Activated naive CD8-positive, alpha-beta T cell treated with anti-CD3 and anti-CD28 coated beads, Interleukin-2, amount 50 U/mL, for 24 hours (primary cell): ENCODE measurements at regions not wholly inside any gene's neighbourhood (a gene's known extent, or its start where the extent isn't known, plus 50 kb on each side); places are given as distances from the start of the nearest gene placed in this dataset.
"Not testable (repeated sequence)": the region's sequence is repeated elsewhere in the genome, so short reads cannot be mapped to it uniquely, and the experiment has no call there.

Source experiments
- ATAC-seq: fragments of 150-1000 bp; cut with Tn5 transposase; one replicate; pipeline ENCODE4 v1.10.0; 2021
- DNase-seq: peaks from one replicate; pipeline ENCODE4 v3.0.0; 2021
- H3K27ac Mint-ChIP-seq: one replicate; pipeline ENCODE4 v1.8.0; 2021; ENCODE audit warnings: mild to moderate bottlenecking, mixed read lengths
- H3K27me3 Mint-ChIP-seq: one replicate; pipeline ENCODE4 v1.8.0; 2021; ENCODE audit warnings: mixed read lengths
- H3K36me3 Mint-ChIP-seq: one replicate; pipeline ENCODE4 v1.8.0; 2021; ENCODE audit warnings: low read depth, mixed read lengths
- H3K4me1 Mint-ChIP-seq: one replicate; pipeline ENCODE4 v1.8.0; 2021; ENCODE audit warnings: mixed read lengths
- H3K4me3 Mint-ChIP-seq: one replicate; pipeline ENCODE4 v1.8.0; 2021; ENCODE audit warnings: mild to moderate bottlenecking, moderate library complexity, mixed read lengths
- H3K9me3 Mint-ChIP-seq: one replicate; pipeline ENCODE4 v1.8.0; 2021; ENCODE audit warnings: mixed read lengths

DNA sequence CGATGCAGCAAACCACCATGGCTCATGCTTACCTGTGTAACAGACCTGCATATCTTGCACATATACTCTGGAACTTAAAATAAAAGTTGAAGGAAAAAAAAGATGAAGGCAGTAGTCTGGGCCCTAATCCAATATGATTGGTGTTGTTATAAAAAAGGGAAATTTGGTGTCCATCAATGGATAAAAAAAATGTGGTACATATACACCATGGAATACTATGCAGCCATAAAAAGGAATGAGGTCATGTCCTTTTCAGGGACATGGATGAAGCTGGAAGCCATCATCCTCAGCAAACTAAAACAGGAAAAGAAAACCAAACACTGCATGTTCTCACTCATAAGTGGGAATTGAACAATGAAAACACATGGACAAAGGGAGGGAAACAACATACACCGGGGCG, 74.1 kb upstream of the GPR101 start:
- DNase-seq, H3K27me3 Mint-ChIP-seq, H3K9me3 Mint-ChIP-seq, H3K27ac Mint-ChIP-seq, H3K36me3 Mint-ChIP-seq, ATAC-seq, H3K4me1 Mint-ChIP-seq, H3K4me3 Mint-ChIP-seq: not testable (repeated sequence)

DNA sequence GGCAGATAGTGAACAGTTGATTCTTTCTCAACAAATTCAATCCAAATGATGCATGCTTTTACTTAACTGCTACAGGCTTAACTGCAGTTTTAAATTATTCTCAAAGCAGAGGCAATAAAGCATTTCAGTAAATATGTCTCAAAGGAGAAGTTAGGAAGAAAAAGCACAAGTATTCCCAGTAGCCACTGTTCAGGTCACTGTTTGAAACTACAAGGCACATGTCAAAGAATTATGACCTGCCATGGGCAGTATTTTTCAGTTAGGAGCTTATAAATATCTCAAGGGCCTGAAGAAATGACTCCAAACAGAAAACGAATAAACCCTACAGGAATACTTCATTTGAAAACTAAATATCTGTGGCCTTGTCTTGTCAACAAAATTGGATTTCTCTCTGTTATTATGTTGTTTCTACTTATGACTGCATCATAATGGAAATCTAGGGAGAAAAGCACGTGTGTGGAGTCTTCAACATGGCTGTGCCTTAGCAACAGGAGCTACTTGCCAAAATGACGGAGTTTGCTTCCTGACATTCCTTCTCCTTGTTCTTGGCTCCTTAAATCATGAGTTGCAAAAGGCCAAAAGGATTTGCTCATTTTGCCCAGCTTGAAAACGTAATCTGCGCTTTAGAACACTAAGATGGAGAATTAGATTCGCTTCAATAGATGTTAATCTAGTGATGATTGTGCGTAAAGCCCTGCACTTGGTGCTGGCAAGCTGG, 67.6 kb upstream of the GPR101 start:
- Mint-ChIP-seq H3K4me3 (no peak overlapping the region), H3K27ac (no peak overlapping the region), H3K4me1 (no peaks in the 10 kb centered on the region), H3K36me3 (no peaks in the 10 kb centered on the region), H3K27me3 (peaks cover 4% of the 10 kb centered on the region), H3K9me3 (no peaks in the 10 kb centered on the region)
- DNase-seq (no peak), ATAC-seq (no peak)
